ENCODE measurements at regions not wholly inside any gene's neighbourhood (a gene's known extent, or its start where the extent isn't known, plus 50 kb on each side); places are given as distances from the start of the nearest gene placed in this dataset.
A peak's percentile ranks its signal among the peaks of the same experiment; 100 is the strongest.

- no peaks in the 10 kb centered on the region for H3K79me2 ChIP-seq (ENCODE audit: control insufficient read depth, insufficient read depth, low read length)
- H4K20me1 ChIP-seq (replicated peaks; ENCODE audit: control insufficient read depth, extremely low read depth, insufficient read depth, low read length): no peaks in the 10 kb centered on the region
- peaks cover 12% of the 10 kb centered on the region for H3K4me1 ChIP-seq (ENCODE audit: control insufficient read depth, extremely low read depth, insufficient read depth, low read length)
- POLR2A ChIA-PET: no interaction called here
- dilution Hi-C loops (cut with MboI; ENCODE audit: extremely low pct_ligation_motif_present, low sequenced_read_pairs) (no loop called here), intact Hi-C loops (cut with micrococcal nuclease) (no loop called here)
- H2AFZ ChIP-seq (ENCODE audit: low read depth, low read length): no peak overlapping the region
- DNase-seq (ENCODE audit: low read depth, low spot score) (no peak), FAIRE-seq (no peak)
- no peak overlapping the region for H3K27ac ChIP-seq (ENCODE audit: insufficient read depth, low read depth, low read length)
- no peaks in the 10 kb centered on the region for H3K27me3 ChIP-seq (ENCODE audit: control insufficient read depth in 2 of 2, insufficient read depth in 2 of 2, low read length in 2 of 2)
- H3K4me2 ChIP-seq (ENCODE audit: insufficient read depth, low read length): no peak overlapping the region
- no TSS peak for BruUV-seq (replicated peaks)
- TF ChIP-seq POLR2AphosphoS5 (IDR thresholded peaks at IDR 0.05; ENCODE audit: insufficient read depth, low read depth, low read length): no peak
- TF ChIP-seq FOS (IDR thresholded peaks at IDR 0.05; ENCODE audit: borderline replicate concordance, insufficient read depth, low read length): peak; percentile 9
- CTCF ChIA-PET: no interaction called here
- no peaks in the 10 kb centered on the region for H3K36me3 ChIP-seq (ENCODE audit: control insufficient read depth in 2 of 2, extremely low read depth in 1 of 2, insufficient read depth in 2 of 2, low read length in 2 of 2)
- no peaks in the 10 kb centered on the region for H3K9me1 ChIP-seq (replicated peaks; ENCODE audit: control insufficient read depth, extremely low read depth, insufficient read depth, low read length)
- H3K4me3 ChIP-seq (replicated peaks in 1 of 3; ENCODE audit: insufficient read depth in 1 of 3, low read depth in 1 of 3, low read length in 3 of 3): no peak overlapping the region
- no peak overlapping the region for H3K9ac ChIP-seq (replicated peaks; ENCODE audit: extremely low read depth, insufficient read depth, low read length)
- H3K9me3 ChIP-seq (replicated peaks; ENCODE audit: control insufficient read depth, insufficient read depth, low read length): no peaks in the 10 kb centered on the region
These were observed 148.2 kb upstream of the RAI14 start for GRCh38 chr5:34507933-34508332.

- Histone ChIP-seq H3K9me1 (replicated peaks; ENCODE audit: control insufficient read depth, extremely low read depth, insufficient read depth, low read length) (no peaks in the 10 kb centered on the region), H3K4me3 (replicated peaks in 1 of 3; ENCODE audit: insufficient read depth in 1 of 3, low read depth in 1 of 3, low read length in 3 of 3) (no peak overlapping the region), H3K9me3 (replicated peaks; ENCODE audit: control insufficient read depth, insufficient read depth, low read length) (no peaks in the 10 kb centered on the region), H3K4me2 (ENCODE audit: insufficient read depth, low read length) (no peak overlapping the region), H2AFZ (ENCODE audit: low read depth, low read length) (no peak overlapping the region), H3K36me3 (ENCODE audit: control insufficient read depth in 2 of 2, extremely low read depth in 1 of 2, insufficient read depth in 2 of 2, low read length in 2 of 2) (no peaks in the 10 kb centered on the region), H3K27me3 (ENCODE audit: control insufficient read depth in 2 of 2, insufficient read depth in 2 of 2, low read length in 2 of 2) (no peaks in the 10 kb centered on the region), H3K9ac (replicated peaks; ENCODE audit: extremely low read depth, insufficient read depth, low read length) (no peak overlapping the region), H4K20me1 (replicated peaks; ENCODE audit: control insufficient read depth, extremely low read depth, insufficient read depth, low read length) (no peaks in the 10 kb centered on the region), H3K27ac (ENCODE audit: insufficient read depth, low read depth, low read length) (no peak overlapping the region), H3K79me2 (ENCODE audit: control insufficient read depth, insufficient read depth, low read length) (no peaks in the 10 kb centered on the region), H3K4me1 (ENCODE audit: control insufficient read depth, extremely low read depth, insufficient read depth, low read length) (peaks cover 12% of the 10 kb centered on the region)
- DNase-seq (ENCODE audit: low read depth, low spot score) (no peak), FAIRE-seq (peak; percentile 26)
- dilution Hi-C loops (cut with MboI; ENCODE audit: extremely low pct_ligation_motif_present, low sequenced_read_pairs): no loop called here
- intact Hi-C loops (cut with micrococcal nuclease): no loop called here
- BruUV-seq (replicated peaks): no TSS peak
- TF ChIP-seq MYC (IDR thresholded peaks at IDR 0.05; ENCODE audit: low read depth, low read length) (no peak), POLR2A (IDR thresholded peaks at IDR 0.05; ENCODE audit: low read depth, low read length) (no peak), FOS (IDR thresholded peaks at IDR 0.05; ENCODE audit: borderline replicate concordance, insufficient read depth, low read length) (no peak), JUN (IDR thresholded peaks at IDR 0.05; ENCODE audit: borderline replicate concordance, insufficient read depth, insufficient read length, low read depth) (no peak), POLR2AphosphoS5 (IDR thresholded peaks at IDR 0.05; ENCODE audit: insufficient read depth, low read depth, low read length) (no peak), EZH2 (IDR thresholded peaks at IDR 0.05; ENCODE audit: borderline replicate concordance, low read depth, low read length, severe bottlenecking) (no peak), CTCF (IDR thresholded peaks at IDR 0.05; ENCODE audit: extremely low read depth in 1 of 2, insufficient read depth in 1 of 2, low read depth in 1 of 2, low read length in 2 of 2) (no peak), MAX (IDR thresholded peaks at IDR 0.05; ENCODE audit: insufficient read depth, insufficient read length) (no peak), GATA2 (IDR thresholded peaks at IDR 0.05; ENCODE audit: insufficient read depth, insufficient read length, low read depth, low read length) (no peak)
- CTCF ChIA-PET: interaction anchor here (1.0 to 1.1 kb wide), 2 partner anchors 13 to 25 kb away, joined by 3 read pairs; no protein-coding TSS in a partner anchor
- POLR2A ChIA-PET: no interaction called here
These were observed 146.7 kb upstream of the RAI14 start for GRCh38 chr5:34509392-34509791.
